AG20443 (cell line): ENCODE measurements at regions not wholly inside any gene's neighbourhood (a gene's known extent, or its start where the extent isn't known, plus 50 kb on each side); places are given as distances from the start of the nearest gene placed in this dataset.
"Not testable (repeated sequence)": the region's sequence is repeated elsewhere in the genome, so short reads cannot be mapped to it uniquely, and the experiment has no call there.

ENCODE experiments used
- DNase-seq: peaks from one replicate; pipeline ENCODE4 v3.0.0; 2012; ENCODE audit warnings: low spot score, mixed read lengths

GRCh38 chrX:5305452-5305851, 923.2 kb downstream of the NLGN4X start:
- DNase-seq, result no peak

DNA sequence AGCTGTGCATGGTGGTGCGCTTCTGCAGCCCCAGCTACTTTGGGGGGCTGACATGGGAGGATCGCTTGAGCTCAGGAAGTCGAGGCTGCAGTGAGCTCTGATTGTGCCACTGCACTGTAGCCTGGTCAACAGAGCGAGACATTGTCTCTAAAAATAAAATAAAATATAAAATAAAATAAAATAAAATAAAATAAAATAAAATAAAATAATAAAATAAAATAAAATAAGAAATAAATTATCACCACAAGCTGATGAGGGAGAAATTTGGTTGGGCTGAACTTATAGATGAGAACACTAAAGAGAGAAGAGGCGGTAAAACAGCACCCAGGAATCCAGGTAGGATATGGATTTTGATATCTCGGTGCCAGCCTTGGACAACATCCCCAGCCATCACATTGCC, 933.7 kb downstream of the NLGN4X start:
- DNase-seq, result no peak

DNA sequence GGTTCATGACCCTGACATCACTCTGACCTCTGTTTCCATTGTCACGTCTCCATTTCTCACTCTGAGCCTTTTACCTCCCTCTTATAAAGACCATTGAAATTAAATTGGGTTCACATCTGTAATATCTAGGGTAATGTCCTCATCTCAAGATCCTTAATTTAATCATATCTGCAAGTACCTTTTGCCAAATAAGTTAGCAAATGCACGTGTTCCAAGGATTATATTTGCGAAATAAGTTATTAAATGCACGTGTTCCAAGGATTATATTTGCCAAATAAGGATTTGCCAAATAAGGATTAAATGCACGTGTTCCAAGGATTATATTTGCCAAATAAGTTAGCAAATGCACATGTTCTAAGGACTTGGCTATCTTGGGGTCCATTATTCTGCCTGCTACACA, 938.0 kb downstream of the NLGN4X start:
- no peak for DNase-seq

DNA sequence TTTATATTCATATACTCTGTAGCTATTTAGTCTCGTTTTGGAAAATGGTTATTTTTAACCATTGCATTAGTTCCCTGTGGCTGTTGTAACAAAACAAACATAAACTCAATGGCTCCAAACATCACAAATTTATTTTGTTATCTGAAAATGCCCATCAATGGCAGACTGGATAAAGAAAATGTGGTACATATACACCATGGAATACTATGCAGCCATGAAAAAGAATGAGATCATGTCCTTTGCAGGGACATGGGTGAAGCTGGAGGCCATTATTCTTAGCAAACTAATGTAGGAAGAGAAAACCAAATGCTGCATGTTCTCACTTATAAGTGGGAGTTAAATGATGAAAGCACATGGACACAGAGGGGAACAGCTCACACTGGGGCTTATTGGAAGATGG, 938.7 kb downstream of the NLGN4X start:
- DNase-seq, result not testable (repeated sequence)

DNA sequence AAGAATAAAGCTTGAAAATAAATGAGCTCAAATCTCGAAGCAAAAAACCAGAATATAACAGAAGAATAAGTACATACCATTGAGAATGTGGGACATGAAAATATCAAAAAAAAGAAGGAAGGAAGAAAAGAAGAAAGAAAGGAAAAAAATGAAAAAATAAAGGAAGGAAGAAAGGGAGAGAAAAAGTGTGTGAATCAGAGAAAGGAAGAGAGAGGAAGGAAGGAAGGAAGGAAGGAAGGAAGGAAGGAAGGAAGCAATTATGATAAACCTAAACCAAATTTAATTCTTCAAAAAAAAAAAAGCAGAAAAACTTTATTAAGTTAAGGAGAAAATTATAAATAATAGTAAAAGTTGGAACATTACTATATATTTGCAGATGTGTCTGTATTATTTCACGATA, 949.8 kb downstream of the NLGN4X start:
- DNase-seq, result no peak

GRCh38 chrX:5265324-5265850, 963.3 kb downstream of the NLGN4X start:
- no peak for DNase-seq

DNA sequence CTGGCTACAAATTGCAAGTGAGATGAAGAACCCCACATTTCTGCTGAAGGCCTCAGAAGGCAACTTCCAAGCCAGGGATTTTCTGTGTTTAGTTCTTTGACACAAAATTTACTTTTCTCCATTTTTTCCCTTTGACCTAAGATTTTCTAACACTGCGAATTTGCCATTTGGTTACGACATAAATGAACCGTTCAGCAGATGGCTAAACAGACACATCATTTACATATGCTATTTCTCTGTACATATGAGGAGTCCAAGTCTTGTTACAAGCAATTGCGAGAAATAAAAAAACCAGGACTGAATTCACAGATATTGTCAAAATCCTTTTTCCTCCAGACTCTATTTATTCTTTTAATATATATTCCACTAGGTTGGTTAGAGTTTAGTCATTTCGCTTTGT, 978.6 kb downstream of the NLGN4X start:
- DNase-seq, result no peak

GRCh38 chrX:5242091-5242790, 986.4 kb downstream of the NLGN4X start:
- no peak for DNase-seq

DNA sequence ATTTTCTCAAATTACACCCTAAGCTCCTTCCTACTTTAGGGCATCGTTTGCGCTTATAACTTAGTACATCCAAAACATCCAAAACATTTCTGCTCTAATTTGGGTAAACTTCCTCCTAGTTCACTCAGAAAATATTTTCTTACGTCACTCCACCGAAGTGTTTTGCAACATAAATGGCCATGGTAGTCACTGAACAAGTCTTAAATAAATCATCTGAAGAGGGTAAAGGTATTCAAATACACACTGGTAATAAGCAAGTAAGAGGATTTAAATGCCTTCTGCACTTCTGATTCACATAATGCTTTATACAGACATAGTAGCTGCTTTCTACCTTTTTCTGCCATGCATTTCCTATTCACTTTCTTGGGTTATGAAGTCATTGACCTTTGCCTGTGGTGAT, 991.9 kb downstream of the NLGN4X start:
- no peak for DNase-seq

DNA sequence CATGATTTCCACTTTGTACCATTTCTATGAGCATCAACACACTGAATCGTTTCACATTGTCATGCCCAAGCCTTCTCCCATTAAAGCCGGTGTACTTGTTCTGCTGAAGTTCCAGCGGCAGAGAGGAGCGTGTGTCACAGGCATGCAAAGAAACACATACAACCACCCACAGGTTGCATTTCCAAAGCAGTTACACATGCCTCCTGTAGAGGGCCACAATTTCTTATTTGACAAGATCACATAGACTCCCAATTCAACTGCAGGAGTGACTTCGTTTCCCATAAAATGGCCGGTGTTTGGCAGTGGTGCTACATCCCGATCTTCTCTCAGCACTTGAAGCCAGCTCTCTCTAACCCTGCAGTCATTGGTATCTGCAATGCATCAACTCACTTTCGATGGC, 992.6 kb downstream of the NLGN4X start:
- DNase-seq, result no peak

- DNase-seq, result no peak
These were observed 994.8 kb downstream of the NLGN4X start for GRCh38 chrX:5233830-5234229.

GRCh38 chrX:5220421-5220820, 1008.2 kb downstream of the NLGN4X start:
- no peak for DNase-seq

- DNase-seq, result no peak
These were observed 1033.9 kb downstream of the NLGN4X start for GRCh38 chrX:5194806-5195205.

- DNase-seq, result no peak
These were observed 1048.4 kb downstream of the NLGN4X start for GRCh38 chrX:5180135-5180741.

- no peak for DNase-seq
These were observed 1051.9 kb downstream of the NLGN4X start for GRCh38 chrX:5176766-5177165.

- no peak for DNase-seq
These were observed 1065.0 kb downstream of the NLGN4X start for GRCh38 chrX:5163663-5164062.

GRCh38 chrX:5155301-5155700, 1073.4 kb downstream of the NLGN4X start:
- no peak for DNase-seq

GRCh38 chrX:5145957-5146356, 1082.7 kb downstream of the NLGN4X start:
- no peak for DNase-seq

DNA sequence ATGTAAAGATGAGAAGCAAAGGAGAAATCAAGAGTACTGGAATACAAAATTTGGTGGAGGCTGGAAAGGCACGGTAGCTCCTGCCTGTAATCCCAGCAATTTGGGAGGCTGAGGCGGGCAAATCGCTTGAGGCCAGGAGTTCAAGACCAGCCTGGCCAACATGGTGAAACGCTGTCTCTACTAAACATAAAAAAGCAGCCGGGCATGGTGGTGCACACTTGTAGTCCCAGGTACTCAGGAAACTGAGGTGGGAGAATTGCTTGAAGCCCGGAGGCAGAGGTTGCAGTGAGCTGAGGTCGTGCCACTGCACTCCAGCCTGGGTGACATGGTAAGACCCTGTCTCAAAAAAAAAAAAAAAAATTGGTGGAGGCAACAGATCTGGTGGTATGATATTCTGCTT, 1086.0 kb downstream of the NLGN4X start:
- DNase-seq, result no peak

DNA sequence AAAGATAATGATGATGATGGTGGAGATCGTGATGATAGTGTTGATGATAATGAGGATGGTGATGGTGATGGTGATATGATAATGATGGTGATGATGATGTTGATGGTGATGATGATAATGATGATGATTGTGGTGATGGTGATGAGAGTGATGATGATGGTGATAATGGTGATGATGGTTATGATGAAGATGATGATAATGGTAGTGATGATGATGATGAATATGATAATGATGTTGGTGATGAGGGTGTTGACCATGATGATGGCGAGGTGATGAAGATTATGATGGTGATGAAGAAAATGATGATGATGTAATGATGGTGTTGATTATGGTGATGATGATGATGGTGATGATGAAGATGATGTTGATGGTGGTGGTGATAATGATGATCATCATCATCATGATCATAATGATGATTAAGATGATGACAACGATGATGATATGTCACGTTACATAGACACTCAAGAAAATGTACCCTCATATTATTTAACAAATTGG, 1106.4 kb downstream of the NLGN4X start:
- DNase-seq, result no peak

DNA sequence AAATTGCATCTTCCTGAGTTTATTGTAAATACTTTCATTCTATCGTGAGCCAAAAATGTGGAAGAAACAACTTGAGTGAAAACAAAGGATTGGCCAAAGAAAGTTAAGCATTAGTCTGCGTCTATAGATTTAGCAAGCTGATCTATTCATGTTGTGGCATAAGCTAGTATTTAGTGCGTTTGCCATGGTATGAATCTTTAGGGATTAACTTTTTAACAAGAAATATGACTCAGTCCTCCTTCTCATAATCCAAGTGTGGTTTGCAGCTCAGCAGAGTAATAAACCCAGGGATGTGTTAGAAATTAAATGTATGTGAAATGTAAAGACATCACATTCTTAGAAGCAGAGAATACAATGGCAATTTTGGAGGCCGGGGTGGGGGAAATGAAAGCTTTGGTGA, 1110.9 kb downstream of the NLGN4X start:
- no peak for DNase-seq

- DNase-seq, result no peak
These were observed 1115.5 kb downstream of the NLGN4X start for GRCh38 chrX:5113128-5113527.

- DNase-seq, result no peak
These were observed 1128.7 kb downstream of the NLGN4X start for GRCh38 chrX:5100004-5100403.

GRCh38 chrX:5086388-5086787, 1142.3 kb downstream of the NLGN4X start:
- no peak for DNase-seq
